Esophagus mucosa (tissue), 1 donor: ENCODE measurements at regions not wholly inside any gene's neighbourhood (a gene's known extent, or its start where the extent isn't known, plus 50 kb on each side); places are given as distances from the start of the nearest gene placed in this dataset.
"Not testable (repeated sequence)": the region's sequence is repeated elsewhere in the genome, so short reads cannot be mapped to it uniquely, and the experiment has no call there.

ENCODE experiments used
- ATAC-seq: fragments of 200-7000 bp; cut with Tn5 transposase; one replicate; pipeline ENCODE4 v1.9.1; 2020
- donor health status: DM: yes; HTN: yes; CAD: no.

DNA sequence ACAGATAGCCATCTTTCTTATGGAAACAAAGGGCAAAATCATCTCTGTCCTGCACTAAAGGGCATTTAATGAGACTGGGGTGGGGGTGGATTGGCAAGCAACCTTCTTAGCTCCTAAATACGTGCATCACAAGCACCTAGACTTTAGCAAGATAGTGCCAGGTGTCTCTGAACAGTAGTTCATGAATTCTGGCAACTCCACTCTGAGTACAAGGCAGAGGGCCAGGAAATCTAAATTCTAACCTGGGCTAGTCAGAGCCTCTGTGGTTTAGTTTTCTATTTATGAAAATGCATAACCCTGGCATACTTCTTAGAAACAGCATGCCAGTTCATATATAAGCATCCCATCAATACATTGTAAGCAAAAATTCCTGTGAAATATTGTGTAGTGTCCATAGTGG lies 788.5 kb downstream of the MCTP2 start:
- no peak for ATAC-seq

GRCh38 chr15:95021816-95022215 lies 790.5 kb downstream of the MCTP2 start:
- ATAC-seq, result no peak

DNA sequence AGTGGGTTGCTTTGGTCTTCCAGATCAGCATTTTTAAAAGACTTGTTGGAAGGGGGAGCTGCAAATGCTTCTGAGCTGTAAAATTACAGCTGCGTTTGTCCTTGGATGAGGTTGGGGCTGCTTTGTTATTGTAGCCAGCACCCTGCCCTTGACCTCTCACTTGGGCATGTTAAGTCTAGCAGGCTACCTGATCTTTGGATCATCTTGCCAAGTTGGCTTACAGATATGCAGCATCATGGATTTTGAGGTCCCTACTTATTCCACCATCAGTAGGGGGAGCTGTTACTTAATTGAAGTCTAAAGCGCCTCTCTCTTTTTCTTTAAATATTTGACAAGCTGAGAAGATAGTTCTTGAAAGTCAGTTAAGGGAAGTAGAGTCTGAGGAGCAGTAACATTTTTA lies 793.0 kb downstream of the MCTP2 start:
- ATAC-seq, result no peak

- ATAC-seq, result peak; percentile 42
Observed at GRCh38 chr15:95025924-95026728, 794.8 kb downstream of the MCTP2 start.

- ATAC-seq, result no peak
Observed at GRCh38 chr15:95027981-95028380, 796.6 kb downstream of the MCTP2 start.

- ATAC-seq, result no peak
Observed at GRCh38 chr15:95032156-95032555, 800.8 kb downstream of the MCTP2 start.

GRCh38 chr15:95035106-95035505 lies 803.7 kb downstream of the MCTP2 start:
- no peak for ATAC-seq

- no peak for ATAC-seq
Observed at GRCh38 chr15:95041297-95041696, 809.9 kb downstream of the MCTP2 start.

- ATAC-seq, result not testable (repeated sequence)
Observed at GRCh38 chr15:95043236-95043932, 812.0 kb downstream of the MCTP2 start.

- ATAC-seq, result no peak
Observed at GRCh38 chr15:95043933-95044313, 812.6 kb downstream of the MCTP2 start.

DNA sequence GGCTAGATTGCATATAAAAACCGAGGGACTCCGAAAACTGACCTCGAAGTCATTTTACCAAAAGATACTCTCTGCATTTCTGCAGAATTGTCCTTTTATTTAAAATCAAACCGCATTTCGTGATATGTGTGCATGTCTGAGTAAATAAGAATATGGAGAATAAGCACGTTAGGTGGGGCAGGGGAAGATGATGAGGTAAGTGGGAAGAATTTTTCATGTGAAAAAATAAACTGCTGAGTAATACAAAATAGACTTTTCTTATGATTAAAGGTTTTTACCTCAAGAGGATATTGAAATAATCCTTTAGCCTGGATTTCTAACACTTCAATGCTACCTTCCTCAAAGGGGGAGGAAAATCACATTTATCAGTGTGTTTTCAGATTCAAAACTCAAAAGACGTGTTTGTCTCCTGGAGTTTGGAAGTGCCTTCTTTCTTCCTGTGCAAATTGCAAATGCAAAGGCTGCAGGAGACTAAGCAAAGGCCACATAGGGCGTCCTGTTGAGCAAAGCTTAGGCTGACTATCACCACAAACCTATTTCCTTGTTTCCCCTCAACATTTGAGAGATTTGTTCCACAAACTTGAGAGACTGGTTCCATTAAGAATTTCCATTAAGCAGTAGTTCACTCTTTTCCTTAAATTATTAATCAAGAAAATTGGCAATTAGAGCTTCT lies 813.5 kb downstream of the MCTP2 start:
- ATAC-seq, result no peak

GRCh38 chr15:95051861-95052260 lies 820.5 kb downstream of the MCTP2 start:
- no peak for ATAC-seq

- ATAC-seq, result peak; percentile 56
Observed at GRCh38 chr15:95059346-95059905, 828.1 kb downstream of the MCTP2 start.

GRCh38 chr15:95068701-95069521 lies 837.5 kb downstream of the MCTP2 start:
- no peak for ATAC-seq

- ATAC-seq, result no peak
Observed at GRCh38 chr15:95075792-95076677, 844.7 kb downstream of the MCTP2 start.

GRCh38 chr15:95076678-95076990 lies 845.3 kb downstream of the MCTP2 start:
- ATAC-seq, result no peak

- ATAC-seq, result no peak
Observed at GRCh38 chr15:95078003-95078402, 846.6 kb downstream of the MCTP2 start.

DNA sequence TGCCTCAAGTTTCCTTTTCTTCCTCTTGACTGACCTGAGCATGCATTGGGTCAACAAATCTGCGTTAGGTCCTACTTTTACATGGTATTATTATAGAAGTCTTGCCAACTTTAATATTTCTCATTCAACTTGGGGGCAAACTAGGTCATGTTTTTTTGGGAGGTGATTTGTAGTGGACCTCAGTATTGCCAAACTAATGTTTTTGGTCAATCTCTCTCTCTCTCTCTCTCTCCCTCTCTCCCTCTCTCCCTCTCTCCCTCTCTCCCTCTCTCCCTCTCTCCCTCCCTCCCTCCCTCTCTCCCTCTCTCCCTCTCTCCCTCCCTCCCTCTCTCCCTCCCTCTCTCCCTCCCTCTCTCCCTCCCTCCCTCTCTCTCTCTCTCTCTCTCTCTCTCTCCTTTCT lies 848.9 kb downstream of the MCTP2 start:
- not testable (repeated sequence) for ATAC-seq

- ATAC-seq, result no peak
Observed at GRCh38 chr15:95085056-95085455, 853.7 kb downstream of the MCTP2 start.

DNA sequence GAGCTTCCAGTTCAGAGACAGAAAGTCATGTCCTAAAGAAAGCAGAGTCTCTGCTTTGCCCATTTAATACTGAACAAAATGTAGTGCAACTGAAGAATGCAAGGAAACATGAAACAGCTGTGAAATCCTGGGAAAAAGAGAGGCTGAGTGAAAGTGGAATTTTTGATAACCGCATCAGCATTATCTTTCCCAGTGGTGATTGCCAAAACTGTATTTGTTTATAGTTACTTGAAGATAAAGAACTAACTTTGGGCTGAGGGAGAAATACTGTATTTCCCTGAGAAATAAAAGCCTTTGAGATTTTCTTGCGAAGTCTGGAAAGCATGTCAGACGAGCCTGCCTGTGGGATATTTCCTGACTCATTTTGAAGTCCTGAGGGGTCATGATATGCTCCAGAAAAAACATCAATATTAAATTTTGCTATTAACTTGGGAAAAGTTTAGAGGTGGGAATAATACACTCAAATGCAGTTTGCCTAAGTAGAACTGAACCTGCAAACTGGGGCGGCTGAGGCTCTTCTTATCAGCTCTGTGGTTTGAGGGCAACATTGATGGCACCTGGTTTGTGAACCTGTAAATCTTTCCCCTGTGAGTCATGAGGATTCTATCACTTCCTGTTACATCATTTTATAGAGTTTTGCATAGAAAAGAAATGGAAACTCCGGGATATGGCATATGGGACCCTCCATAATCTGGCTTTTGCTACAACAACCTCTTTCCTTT lies 855.3 kb downstream of the MCTP2 start:
- ATAC-seq, result no peak

DNA sequence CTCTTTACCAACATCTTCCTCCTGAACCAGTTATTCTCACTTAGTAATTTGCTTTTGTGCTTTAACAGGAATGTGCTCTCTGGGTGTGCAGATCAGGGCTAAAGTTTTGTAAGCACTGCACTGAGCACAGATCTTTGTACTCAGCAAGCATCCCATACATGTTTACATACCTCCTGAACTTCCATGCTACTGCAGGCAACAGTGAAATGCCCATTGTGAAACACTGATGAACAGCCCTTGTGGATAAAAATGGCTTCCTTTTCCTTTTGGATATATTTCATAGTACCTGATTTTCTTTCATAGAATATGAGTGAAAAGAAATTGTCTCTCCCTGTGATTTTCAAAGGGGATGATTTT lies 855.9 kb downstream of the MCTP2 start:
- no peak for ATAC-seq
